Femur (tissue), 1 donor: ENCODE measurements at regions not wholly inside any gene's neighbourhood (a gene's known extent, or its start where the extent isn't known, plus 50 kb on each side); places are given as distances from the start of the nearest gene placed in this dataset.
A peak's percentile ranks its signal among the peaks of the same experiment; 100 is the strongest.
"Not testable (repeated sequence)": the region's sequence is repeated elsewhere in the genome, so short reads cannot be mapped to it uniquely, and the experiment has no call there.

Source experiments
- DNase-seq: peaks from one replicate; pipeline ENCODE4 v3.0.0-alpha.2; 2017

GRCh38 chr1:120357046-120357445, 57.8 kb upstream of the NBPF8 start:
- peak; percentile 5 for DNase-seq

- DNase-seq: not testable (repeated sequence)
These were observed 58.7 kb upstream of the NBPF8 start for GRCh38 chr1:120356170-120356569.

- peak; percentile 69 for DNase-seq
These were observed 60.1 kb upstream of the NBPF8 start for GRCh38 chr1:120354618-120355184.

- not testable (repeated sequence) for DNase-seq
These were observed 72.4 kb upstream of the NBPF8 start for GRCh38 chr1:120342231-120343073.

DNA sequence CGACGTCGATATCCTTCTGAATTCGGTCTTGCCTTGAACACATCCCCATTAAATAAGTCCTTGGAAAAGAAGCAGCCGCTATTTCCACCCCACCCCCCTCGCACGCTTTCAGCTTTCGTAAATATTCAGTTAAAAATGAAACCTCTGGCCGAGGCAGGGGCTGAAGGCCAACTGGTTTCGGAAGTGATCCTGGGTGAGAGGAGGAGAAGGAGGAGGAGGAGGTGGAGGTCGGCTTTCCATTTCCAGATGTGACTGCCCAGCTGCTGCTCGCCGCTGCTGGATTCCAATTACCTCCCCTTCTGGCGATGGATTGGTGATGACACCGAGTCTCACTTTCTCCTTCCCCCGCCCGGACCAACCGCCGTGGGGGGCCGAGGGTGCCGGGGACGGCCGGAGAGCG, 73.1 kb upstream of the NBPF8 start:
- DNase-seq: peak; percentile 45

GRCh38 chr1:120340838-120341751, 73.7 kb upstream of the NBPF8 start:
- DNase-seq: not testable (repeated sequence)

GRCh38 chr1:120315738-120316137, 99.1 kb upstream of the NBPF8 start:
- DNase-seq: not testable (repeated sequence)

GRCh38 chr1:120311930-120312329, 102.9 kb upstream of the NBPF8 start:
- not testable (repeated sequence) for DNase-seq

- DNase-seq: not testable (repeated sequence)
These were observed 105.8 kb upstream of the NBPF8 start for GRCh38 chr1:120308940-120309578.

- DNase-seq: not testable (repeated sequence)
These were observed 109.8 kb upstream of the NBPF8 start for GRCh38 chr1:120305046-120305445.

GRCh38 chr1:120304341-120304740, 110.5 kb upstream of the NBPF8 start:
- DNase-seq: not testable (repeated sequence)

GRCh38 chr1:120299433-120300057, 115.3 kb upstream of the NBPF8 start:
- DNase-seq: not testable (repeated sequence)

DNA sequence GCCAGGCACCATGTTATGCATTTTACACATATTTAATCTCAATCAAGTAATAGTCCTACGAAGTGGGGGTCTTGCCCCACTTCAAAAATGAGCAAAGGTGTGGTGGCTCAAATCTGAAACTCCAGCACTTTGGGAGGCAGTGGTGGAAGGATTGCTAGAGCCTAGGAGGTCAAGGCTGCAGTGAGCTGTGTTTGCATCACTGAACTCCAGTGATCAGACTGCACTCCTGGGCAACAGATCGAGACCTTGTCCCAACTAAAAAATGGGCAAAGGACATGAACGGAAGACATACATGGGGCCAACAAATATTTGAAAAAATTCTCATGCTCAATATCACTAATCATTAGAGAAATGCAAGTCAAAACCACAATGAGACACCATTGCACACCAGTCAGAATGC, 116.3 kb upstream of the NBPF8 start:
- not testable (repeated sequence) for DNase-seq

GRCh38 chr1:120297345-120297953, 117.4 kb upstream of the NBPF8 start:
- DNase-seq: not testable (repeated sequence)

DNA sequence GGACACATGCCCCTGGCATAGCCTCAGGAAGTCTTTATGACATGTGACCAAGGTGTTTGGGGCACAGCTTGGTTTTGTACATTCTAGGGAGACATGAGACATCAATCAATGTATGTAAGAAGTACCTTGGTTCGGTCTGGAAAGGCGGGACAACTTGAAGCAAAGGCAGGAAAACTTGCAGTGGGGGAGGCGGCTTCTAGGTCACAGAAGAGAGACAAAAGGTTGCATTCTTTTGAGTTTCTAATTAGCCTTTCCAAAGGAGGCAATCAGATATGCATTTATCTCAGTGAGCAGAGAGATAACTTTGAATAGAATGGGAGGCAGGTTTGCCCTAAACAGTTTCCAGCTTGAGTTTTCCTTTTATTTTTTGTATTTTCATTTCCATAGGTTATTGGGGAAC, 113.8 kb upstream of the SEC22B start:
- not testable (repeated sequence) for DNase-seq

DNA sequence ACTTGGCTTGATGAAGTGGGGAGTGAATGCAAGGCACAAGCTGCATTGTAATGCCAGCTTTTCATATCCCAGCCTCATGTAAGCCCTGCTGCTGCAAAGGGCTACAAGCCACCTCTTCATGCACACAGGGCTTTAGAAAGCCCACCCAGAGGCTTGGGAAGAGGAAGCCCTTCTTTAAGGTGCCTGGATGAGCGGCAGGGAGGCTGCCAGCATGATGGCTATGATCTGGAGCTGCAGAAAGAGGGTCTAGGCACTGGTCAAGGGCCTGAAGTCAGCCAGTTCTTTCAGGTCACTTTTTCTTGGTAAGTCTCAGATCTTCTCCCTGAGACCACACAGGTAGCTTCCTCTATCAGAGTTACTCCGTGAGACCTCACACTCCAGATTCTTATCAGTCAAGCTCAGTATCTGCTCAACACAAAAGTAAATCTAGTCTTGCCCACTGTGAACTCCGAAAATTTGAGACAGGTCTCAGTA, 113.3 kb upstream of the SEC22B start:
- not testable (repeated sequence) for DNase-seq

DNA sequence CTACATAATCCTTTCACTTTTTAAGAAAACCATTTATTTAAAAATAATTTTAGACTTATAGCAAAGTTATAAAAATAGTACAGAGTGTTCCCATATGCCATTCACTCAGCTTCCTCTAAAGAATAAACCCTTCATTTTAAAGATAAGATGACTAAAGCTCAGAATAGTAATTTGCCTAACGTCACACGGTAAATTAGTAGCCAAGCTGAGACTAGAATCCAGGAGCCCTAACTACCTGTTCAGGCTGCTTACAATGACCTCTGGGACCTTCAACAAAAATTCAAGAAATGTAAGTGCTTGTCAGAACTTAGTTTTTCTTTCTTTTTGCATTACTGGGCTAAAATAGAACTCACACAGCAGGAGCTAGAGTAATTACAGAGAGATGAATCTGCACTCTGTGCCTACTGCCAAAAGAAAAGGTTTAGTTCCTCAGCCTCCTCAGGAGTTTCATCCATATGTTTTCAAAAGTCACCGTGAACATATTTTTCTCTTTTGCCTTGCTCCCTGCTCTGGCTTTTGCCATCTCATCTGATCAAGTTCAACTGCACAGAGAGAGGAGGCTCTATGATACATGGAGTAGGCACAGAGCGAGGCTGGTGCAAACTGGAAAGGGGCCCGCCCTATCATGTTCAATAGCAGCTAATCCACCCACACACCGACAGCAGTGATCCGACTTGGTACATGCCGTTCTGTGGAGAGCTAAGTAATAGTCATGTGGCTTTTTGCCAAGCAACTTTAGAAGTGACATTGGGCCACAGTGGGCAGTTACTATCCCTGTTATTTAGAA, 112.7 kb upstream of the SEC22B start:
- not testable (repeated sequence) for DNase-seq

DNA sequence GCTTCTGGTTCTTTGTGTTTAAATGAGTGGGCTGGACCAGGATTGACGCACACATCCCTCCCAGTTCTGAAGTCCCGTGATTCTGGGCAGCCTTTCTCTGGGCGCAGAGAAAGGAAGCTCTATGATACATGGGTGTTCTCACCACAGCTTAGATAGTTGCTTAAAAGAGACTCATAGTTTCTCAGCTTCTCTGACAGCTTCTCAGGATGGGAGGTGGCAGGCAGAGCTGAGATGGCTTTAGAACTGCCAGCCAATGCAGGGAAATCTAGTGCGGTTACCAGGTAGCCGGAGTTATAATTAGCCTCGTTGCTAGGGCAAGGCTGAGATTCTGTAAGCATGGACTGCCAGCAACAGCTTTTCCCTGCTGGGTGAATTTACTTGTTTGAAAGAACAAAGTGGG, 111.8 kb upstream of the SEC22B start:
- not testable (repeated sequence) for DNase-seq

- not testable (repeated sequence) for DNase-seq
These were observed 106.6 kb upstream of the SEC22B start for GRCh38 chr1:120282744-120283464.

- DNase-seq: not testable (repeated sequence)
These were observed 101.9 kb upstream of the SEC22B start for GRCh38 chr1:120278259-120278610.
